NOMO-1 treated with DMSO at 0.1 percent for 48 hours (cell line): ENCODE measurements at regions not wholly inside any gene's neighbourhood (a gene's known extent, or its start where the extent isn't known, plus 50 kb on each side); places are given as distances from the start of the nearest gene placed in this dataset.

Experiments
- DNase-seq: peaks from one replicate; lab custom pipeline; 2025; ENCODE audit not compliant: unreplicated experiment; lab: John Stamatoyannopoulos, UW

- DNase-seq: no peak
These were observed 96.9 kb upstream of the TMPO start for GRCh38 chr12:98418357-98419075.

- DNase-seq: no peak
These were observed 96.2 kb upstream of the TMPO start for GRCh38 chr12:98419081-98419794.

GRCh38 chr12:98419795-98420404, 95.5 kb upstream of the TMPO start:
- DNase-seq: no peak

- DNase-seq: no peak
These were observed 94.9 kb upstream of the TMPO start for GRCh38 chr12:98420461-98420860.

GRCh38 chr12:98421316-98421715, 94.1 kb upstream of the TMPO start:
- DNase-seq: no peak

- no peak for DNase-seq
These were observed 93.0 kb upstream of the TMPO start for GRCh38 chr12:98422359-98422758.

GRCh38 chr12:98422812-98423211, 92.6 kb upstream of the TMPO start:
- DNase-seq: no peak

GRCh38 chr12:98423963-98424362, 91.4 kb upstream of the TMPO start:
- no peak for DNase-seq

GRCh38 chr12:98424726-98425401, 90.5 kb upstream of the TMPO start:
- DNase-seq: peak; percentile 64

GRCh38 chr12:98425859-98426258, 89.5 kb upstream of the TMPO start:
- DNase-seq: no peak

- no peak for DNase-seq
These were observed 84.3 kb upstream of the TMPO start for GRCh38 chr12:98431089-98431488.

GRCh38 chr12:98437166-98437565, 78.2 kb upstream of the TMPO start:
- DNase-seq: no peak

- no peak for DNase-seq
These were observed 77.4 kb upstream of the TMPO start for GRCh38 chr12:98437806-98438595.

- no peak for DNase-seq
These were observed 76.6 kb upstream of the TMPO start for GRCh38 chr12:98438656-98439230.

GRCh38 chr12:98439471-98439951, 75.9 kb upstream of the TMPO start:
- peak; percentile 85 for DNase-seq

GRCh38 chr12:98439981-98440581, 75.3 kb upstream of the TMPO start:
- DNase-seq: peak; percentile 99

GRCh38 chr12:98446060-98446459, 69.3 kb upstream of the TMPO start:
- no peak for DNase-seq

- peak; percentile 72 for DNase-seq
These were observed 68.7 kb upstream of the TMPO start for GRCh38 chr12:98446682-98447081.

GRCh38 chr12:98449584-98449983, 65.8 kb upstream of the TMPO start:
- no peak for DNase-seq

GRCh38 chr12:98453070-98453469, 62.3 kb upstream of the TMPO start:
- DNase-seq: no peak
